Keratinocyte (primary cell): ENCODE measurements at regions not wholly inside any gene's neighbourhood (a gene's known extent, or its start where the extent isn't known, plus 50 kb on each side); places are given as distances from the start of the nearest gene placed in this dataset.

Experiments
- EZH2 ChIP-seq: IDR thresholded peaks from one replicate; pipeline ENCODE4 v1.6.1; 2012; ENCODE audit warnings: inconsistent platforms, mild to moderate bottlenecking, low read length, moderate library complexity
- TF ChIP-seq, protein P1 (sequence below), 3 experiments: IDR thresholded peaks in 1 of 3; conservative IDR thresholded peaks in 1 of 3; optimal IDR thresholded peaks in 1 of 3; 2 replicates in 2 of 3; 3 replicates in 1 of 3; pipeline versions ENCODE3 to v1.5.1; 2011; ENCODE audit warnings: low read length in 3 of 3, mild to moderate bottlenecking in 3 of 3, moderate library complexity in 2 of 3, control low read depth in 1 of 3, inconsistent platforms in 1 of 3; ENCODE audit not compliant: insufficient read depth in 2 of 3; ENCODE audit errors: extremely low read depth in 1 of 3

DNA sequence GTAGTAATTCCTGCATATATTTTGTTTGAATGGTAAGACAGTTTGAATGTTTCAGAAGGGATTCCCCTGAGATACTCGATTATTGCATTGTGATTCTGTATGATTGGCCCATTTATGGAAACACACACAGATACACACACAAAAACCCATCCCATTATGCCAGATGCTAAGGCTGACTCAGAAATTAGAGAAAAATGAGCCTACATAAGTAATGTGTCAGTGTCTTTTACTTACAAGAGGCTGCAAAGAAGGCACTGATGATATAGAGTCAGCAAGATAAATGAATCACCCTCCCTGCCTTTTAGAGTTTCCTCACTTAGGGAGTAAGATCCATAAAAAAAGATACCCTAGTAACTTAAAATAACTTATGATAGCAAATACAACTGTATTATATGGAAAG, 1481.1 kb upstream of the ACVR2A start:
- no peak for TF ChIP-seq EZH2
- TF ChIP-seq, protein P1, sequence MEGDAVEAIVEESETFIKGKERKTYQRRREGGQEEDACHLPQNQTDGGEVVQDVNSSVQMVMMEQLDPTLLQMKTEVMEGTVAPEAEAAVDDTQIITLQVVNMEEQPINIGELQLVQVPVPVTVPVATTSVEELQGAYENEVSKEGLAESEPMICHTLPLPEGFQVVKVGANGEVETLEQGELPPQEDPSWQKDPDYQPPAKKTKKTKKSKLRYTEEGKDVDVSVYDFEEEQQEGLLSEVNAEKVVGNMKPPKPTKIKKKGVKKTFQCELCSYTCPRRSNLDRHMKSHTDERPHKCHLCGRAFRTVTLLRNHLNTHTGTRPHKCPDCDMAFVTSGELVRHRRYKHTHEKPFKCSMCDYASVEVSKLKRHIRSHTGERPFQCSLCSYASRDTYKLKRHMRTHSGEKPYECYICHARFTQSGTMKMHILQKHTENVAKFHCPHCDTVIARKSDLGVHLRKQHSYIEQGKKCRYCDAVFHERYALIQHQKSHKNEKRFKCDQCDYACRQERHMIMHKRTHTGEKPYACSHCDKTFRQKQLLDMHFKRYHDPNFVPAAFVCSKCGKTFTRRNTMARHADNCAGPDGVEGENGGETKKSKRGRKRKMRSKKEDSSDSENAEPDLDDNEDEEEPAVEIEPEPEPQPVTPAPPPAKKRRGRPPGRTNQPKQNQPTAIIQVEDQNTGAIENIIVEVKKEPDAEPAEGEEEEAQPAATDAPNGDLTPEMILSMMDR (optimal IDR thresholded peaks at IDR 0.05 in 1 of 3, IDR thresholded peaks at IDR 0.05 in 1 of 3, conservative IDR thresholded peaks at IDR 0.05 in 1 of 3; ENCODE audit: extremely low read depth in 1 of 3, insufficient read depth in 2 of 3, low read length in 3 of 3), result no peak
